ENCODE measurements at regions not wholly inside any gene's neighbourhood (a gene's known extent, or its start where the extent isn't known, plus 50 kb on each side); places are given as distances from the start of the nearest gene placed in this dataset.

DNA sequence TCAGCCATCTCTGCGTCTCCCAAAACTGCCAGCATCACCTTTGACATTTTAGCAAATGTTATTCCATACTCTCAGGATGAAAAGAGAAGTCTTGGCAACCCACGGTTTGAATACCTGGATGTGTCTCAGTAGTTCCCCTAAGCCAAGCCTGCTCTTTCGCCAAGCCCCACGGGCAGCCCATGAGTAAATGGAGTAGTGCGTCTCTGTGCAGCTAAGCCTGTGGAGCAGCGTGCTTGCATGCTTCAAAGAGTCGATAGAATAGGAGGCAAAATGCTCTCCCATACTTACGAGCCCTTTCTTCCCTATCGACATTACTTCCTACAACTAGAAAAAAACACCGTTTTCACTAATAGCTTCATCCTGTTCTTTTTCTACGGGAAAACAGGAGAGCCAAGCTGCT is 634.5 kb upstream of the TMEM132C start:
- Histone ChIP-seq H3K14ac (ENCODE audit: low read length) (no peak overlapping the region), H3K4ac (ENCODE audit: low read length) (no peak overlapping the region), H3K18ac (ENCODE audit: low read length) (no peak overlapping the region), H2BK5ac (ENCODE audit: low read length) (no peak overlapping the region), H2AK5ac (ENCODE audit: low read depth, low read length) (no peak overlapping the region), H2BK12ac (ENCODE audit: low read length) (no peak overlapping the region), H4K8ac (ENCODE audit: low read depth, low read length) (no peak overlapping the region), H3K9ac (ENCODE audit: low read depth, low read length, poor library complexity) (no peak overlapping the region), H4K91ac (ENCODE audit: low read depth, low read length, poor library complexity) (no peak overlapping the region), H3K23ac (ENCODE audit: low read depth, low read length, poor library complexity) (no peak overlapping the region), H3K79me1 (ENCODE audit: low read depth, low read length) (no peaks in the 10 kb centered on the region), H3K36me3 (replicated peaks in 1 of 2; ENCODE audit: control insufficient read depth in 2 of 2, insufficient read depth in 2 of 2, low read length in 2 of 2) (peaks cover 0 to 2% of the 10 kb centered on the region in 2 donors), H2BK120ac (ENCODE audit: low read depth, low read length) (no peak overlapping the region), H3K4me3 (ENCODE audit: low read length in 2 of 2) (no peak overlapping the region), H2BK15ac (ENCODE audit: low read length) (no peak overlapping the region), H3K4me2 (ENCODE audit: insufficient read depth, low read length, poor library complexity, severe bottlenecking) (no peak overlapping the region), H3K9me3 (replicated peaks in 1 of 2; ENCODE audit: control insufficient read depth in 2 of 2, insufficient read depth in 1 of 2, low read depth in 1 of 2, low read length in 2 of 2) (peaks cover 0 to 1% of the 10 kb centered on the region in 2 donors), H3K4me1 (ENCODE audit: control insufficient read depth in 2 of 2, insufficient read depth in 1 of 2, low read depth in 1 of 2, low read length in 2 of 2) (no peaks in the 10 kb centered on the region), H2AFZ (ENCODE audit: low read length) (no peak overlapping the region), H3K27me3 (ENCODE audit: control insufficient read depth in 3 of 3, insufficient read depth in 3 of 3, low read depth in 1 of 3, low read length in 3 of 3) (no peaks in the 10 kb centered on the region), H3K27ac (replicated peaks; ENCODE audit: low read length) (no peak overlapping the region)
- DNase-seq (ENCODE audit: low spot score): no peak
- 100% methylated on average over 2 of the region's 11 CpGs; no CpG with 5 or more reads in 1 of the 2 donors for WGBS, 2 donors (ENCODE audit: extremely low coverage in 2 of 2, insufficient read length in 2 of 2, insufficient replicate concordance in 1 of 2)

DNA sequence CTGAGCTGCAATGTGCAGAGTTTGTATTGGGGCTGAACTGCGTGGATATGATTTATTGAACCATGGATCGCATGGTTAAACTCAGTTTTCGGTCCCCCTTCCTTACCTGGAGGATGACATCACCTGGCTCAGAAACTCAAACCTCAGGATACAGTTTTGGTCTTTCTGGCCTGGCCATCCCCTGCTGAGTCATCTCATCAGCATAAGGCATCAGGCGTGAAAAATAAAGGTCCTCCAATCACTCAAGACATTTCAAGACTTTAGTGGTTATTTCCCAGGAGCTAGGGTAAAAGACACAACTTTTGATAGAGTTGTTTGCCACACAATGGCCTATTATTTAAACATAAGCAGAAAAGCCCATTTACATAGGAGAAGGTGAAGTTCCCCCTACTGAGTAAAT is 631.1 kb upstream of the TMEM132C start:
- no CpG with 5 or more reads among the region's 4 CpGs for WGBS, 2 donors (ENCODE audit: extremely low coverage in 2 of 2, insufficient read length in 2 of 2, insufficient replicate concordance in 1 of 2)
- H4K8ac ChIP-seq (ENCODE audit: low read depth, low read length): no peak overlapping the region
- H3K18ac ChIP-seq (ENCODE audit: low read length): no peak overlapping the region
- H4K91ac ChIP-seq (ENCODE audit: low read depth, low read length, poor library complexity): no peak overlapping the region
- no peak overlapping the region for H3K4me2 ChIP-seq (ENCODE audit: insufficient read depth, low read length, poor library complexity, severe bottlenecking)
- H2BK15ac ChIP-seq (ENCODE audit: low read length): no peak overlapping the region
- no peak overlapping the region for H3K23ac ChIP-seq (ENCODE audit: low read depth, low read length, poor library complexity)
- H3K79me1 ChIP-seq (ENCODE audit: low read depth, low read length): no peaks in the 10 kb centered on the region
- H3K9me3 ChIP-seq (replicated peaks in 1 of 2; ENCODE audit: control insufficient read depth in 2 of 2, insufficient read depth in 1 of 2, low read depth in 1 of 2, low read length in 2 of 2): peaks cover 0 to 1% of the 10 kb centered on the region in 2 donors
- H3K27me3 ChIP-seq (ENCODE audit: control insufficient read depth in 3 of 3, insufficient read depth in 3 of 3, low read depth in 1 of 3, low read length in 3 of 3): no peaks in the 10 kb centered on the region
- no peak for DNase-seq (ENCODE audit: low spot score)
- H3K14ac ChIP-seq (ENCODE audit: low read length): no peak overlapping the region
- H3K27ac ChIP-seq (replicated peaks; ENCODE audit: low read length): no peak overlapping the region
- H2AFZ ChIP-seq (ENCODE audit: low read length): no peak overlapping the region
- H2BK5ac ChIP-seq (ENCODE audit: low read length): no peak overlapping the region
- peaks cover 0 to 2% of the 10 kb centered on the region in 2 donors for H3K36me3 ChIP-seq (replicated peaks in 1 of 2; ENCODE audit: control insufficient read depth in 2 of 2, insufficient read depth in 2 of 2, low read length in 2 of 2)
- no peak overlapping the region for H2BK12ac ChIP-seq (ENCODE audit: low read length)
- H2AK5ac ChIP-seq (ENCODE audit: low read depth, low read length): no peak overlapping the region
- no peak overlapping the region for H2BK120ac ChIP-seq (ENCODE audit: low read depth, low read length)
- H3K4ac ChIP-seq (ENCODE audit: low read length): no peak overlapping the region
- no peak overlapping the region for H3K4me3 ChIP-seq (ENCODE audit: low read length in 2 of 2)
- no peaks in the 10 kb centered on the region for H3K4me1 ChIP-seq (ENCODE audit: control insufficient read depth in 2 of 2, insufficient read depth in 1 of 2, low read depth in 1 of 2, low read length in 2 of 2)
- no peak overlapping the region for H3K9ac ChIP-seq (ENCODE audit: low read depth, low read length, poor library complexity)

DNA sequence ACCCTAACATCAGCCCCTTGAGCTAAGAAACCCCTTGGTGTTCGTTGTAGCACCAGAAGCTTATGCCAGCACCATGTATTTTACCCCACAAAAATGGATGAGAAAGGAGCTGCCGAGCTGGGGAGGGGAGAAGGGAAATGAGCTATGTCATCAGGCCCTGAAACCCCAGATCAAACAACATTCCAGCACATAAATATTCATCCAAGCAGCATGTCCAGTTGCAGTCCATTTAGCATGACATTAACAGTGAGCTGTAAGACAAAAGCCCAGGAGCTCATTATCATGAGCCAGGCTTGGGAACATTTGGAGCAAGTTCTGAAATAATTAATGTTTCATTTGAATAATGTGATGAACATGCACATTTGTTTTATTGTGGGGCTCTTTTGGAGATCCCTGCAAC is 630.1 kb upstream of the TMEM132C start:
- Histone ChIP-seq H3K79me1 (ENCODE audit: low read depth, low read length) (no peaks in the 10 kb centered on the region), H3K36me3 (replicated peaks in 1 of 2; ENCODE audit: control insufficient read depth in 2 of 2, insufficient read depth in 2 of 2, low read length in 2 of 2) (peaks cover 0 to 2% of the 10 kb centered on the region in 2 donors), H4K8ac (ENCODE audit: low read depth, low read length) (no peak overlapping the region), H3K4ac (ENCODE audit: low read length) (no peak overlapping the region), H2BK15ac (ENCODE audit: low read length) (no peak overlapping the region), H3K4me3 (ENCODE audit: low read length in 2 of 2) (no peak overlapping the region), H2BK12ac (ENCODE audit: low read length) (no peak overlapping the region), H3K27me3 (ENCODE audit: control insufficient read depth in 3 of 3, insufficient read depth in 3 of 3, low read depth in 1 of 3, low read length in 3 of 3) (no peaks in the 10 kb centered on the region), H4K91ac (ENCODE audit: low read depth, low read length, poor library complexity) (no peak overlapping the region), H3K27ac (replicated peaks; ENCODE audit: low read length) (no peak overlapping the region), H3K4me2 (ENCODE audit: insufficient read depth, low read length, poor library complexity, severe bottlenecking) (no peak overlapping the region), H3K4me1 (ENCODE audit: control insufficient read depth in 2 of 2, insufficient read depth in 1 of 2, low read depth in 1 of 2, low read length in 2 of 2) (no peaks in the 10 kb centered on the region), H3K9ac (ENCODE audit: low read depth, low read length, poor library complexity) (no peak overlapping the region), H2BK120ac (ENCODE audit: low read depth, low read length) (no peak overlapping the region), H3K18ac (ENCODE audit: low read length) (no peak overlapping the region), H2AK5ac (ENCODE audit: low read depth, low read length) (no peak overlapping the region), H2BK5ac (ENCODE audit: low read length) (no peak overlapping the region), H2AFZ (ENCODE audit: low read length) (no peak overlapping the region), H3K9me3 (replicated peaks in 1 of 2; ENCODE audit: control insufficient read depth in 2 of 2, insufficient read depth in 1 of 2, low read depth in 1 of 2, low read length in 2 of 2) (peaks cover 0 to 1% of the 10 kb centered on the region in 2 donors), H3K23ac (ENCODE audit: low read depth, low read length, poor library complexity) (no peak overlapping the region), H3K14ac (ENCODE audit: low read length) (no peak overlapping the region)
- no peak for DNase-seq (ENCODE audit: low spot score)
- WGBS, 2 donors (ENCODE audit: extremely low coverage in 2 of 2, insufficient read length in 2 of 2, insufficient replicate concordance in 1 of 2): no CpG with 5 or more reads among the region's 2 CpGs

DNA sequence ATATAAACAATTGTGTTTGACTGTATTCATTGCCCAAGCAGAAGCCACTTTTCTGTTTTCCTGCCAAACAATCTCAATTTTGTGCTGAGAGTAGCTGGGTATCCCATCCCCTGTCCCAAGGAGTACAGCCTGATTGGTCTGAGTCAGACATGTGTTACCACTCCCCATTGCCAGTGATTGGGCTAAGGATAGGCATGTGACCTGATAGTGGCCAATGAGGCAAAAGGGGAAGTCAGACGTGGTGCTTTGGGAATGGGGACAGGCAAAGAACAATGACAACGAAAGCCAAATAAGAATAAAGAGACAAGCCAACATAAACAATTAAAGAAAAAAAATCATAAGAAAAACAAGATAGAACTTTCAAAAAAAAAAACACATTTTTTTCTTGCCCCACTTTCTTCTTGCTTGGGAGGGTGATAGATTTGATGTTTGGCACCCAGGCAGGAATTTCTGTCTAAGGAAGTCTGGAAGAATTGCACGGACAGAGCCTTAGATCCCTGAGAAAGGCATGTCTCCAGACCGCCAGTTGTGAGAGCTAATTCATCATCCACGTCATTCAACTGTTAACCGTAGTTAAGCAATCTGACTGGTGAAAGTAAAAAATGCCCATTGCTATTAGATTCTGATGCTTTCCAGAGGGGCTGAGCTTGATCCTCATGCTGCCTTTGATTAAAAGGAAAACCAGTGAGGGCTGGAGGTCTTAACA is 626.6 kb upstream of the TMEM132C start:
- H3K27ac ChIP-seq (replicated peaks; ENCODE audit: low read length): no peak overlapping the region
- H3K4me3 ChIP-seq (ENCODE audit: low read length in 2 of 2): no peak overlapping the region
- no CpG with 5 or more reads among the region's 6 CpGs for WGBS, 2 donors (ENCODE audit: extremely low coverage in 2 of 2, insufficient read length in 2 of 2, insufficient replicate concordance in 1 of 2)

More for the DNA sequence above, 626.6 kb upstream of the TMEM132C start:
- no peak overlapping the region for H2AFZ ChIP-seq (ENCODE audit: low read length)
- DNase-seq (ENCODE audit: low spot score): no peak
- H3K18ac ChIP-seq (ENCODE audit: low read length): no peak overlapping the region
- no peaks in the 10 kb centered on the region for H3K79me1 ChIP-seq (ENCODE audit: low read depth, low read length)
- H3K27me3 ChIP-seq (ENCODE audit: control insufficient read depth in 3 of 3, insufficient read depth in 3 of 3, low read depth in 1 of 3, low read length in 3 of 3): no peaks in the 10 kb centered on the region
- no peak overlapping the region for H3K9ac ChIP-seq (ENCODE audit: low read depth, low read length, poor library complexity)
- H3K14ac ChIP-seq (ENCODE audit: low read length): no peak overlapping the region
- H3K4me2 ChIP-seq (ENCODE audit: insufficient read depth, low read length, poor library complexity, severe bottlenecking): no peak overlapping the region
- H4K91ac ChIP-seq (ENCODE audit: low read depth, low read length, poor library complexity): no peak overlapping the region
- no peak overlapping the region for H3K4ac ChIP-seq (ENCODE audit: low read length)
- peaks cover 0 to 1% of the 10 kb centered on the region in 2 donors for H3K4me1 ChIP-seq (ENCODE audit: control insufficient read depth in 2 of 2, insufficient read depth in 1 of 2, low read depth in 1 of 2, low read length in 2 of 2)
- no peak overlapping the region for H2BK5ac ChIP-seq (ENCODE audit: low read length)
- H2BK12ac ChIP-seq (ENCODE audit: low read length): no peak overlapping the region
- H4K8ac ChIP-seq (ENCODE audit: low read depth, low read length): no peak overlapping the region
- H2BK15ac ChIP-seq (ENCODE audit: low read length): no peak overlapping the region
- no peak overlapping the region for H2AK5ac ChIP-seq (ENCODE audit: low read depth, low read length)
- H3K23ac ChIP-seq (ENCODE audit: low read depth, low read length, poor library complexity): no peak overlapping the region
- H2BK120ac ChIP-seq (ENCODE audit: low read depth, low read length): no peak overlapping the region
- no peaks in the 10 kb centered on the region for H3K36me3 ChIP-seq (replicated peaks in 1 of 2; ENCODE audit: control insufficient read depth in 2 of 2, insufficient read depth in 2 of 2, low read length in 2 of 2)
- H3K9me3 ChIP-seq (replicated peaks in 1 of 2; ENCODE audit: control insufficient read depth in 2 of 2, insufficient read depth in 1 of 2, low read depth in 1 of 2, low read length in 2 of 2): peaks cover 0 to 1% of the 10 kb centered on the region in 2 donors
